Panc1 (cell line): ENCODE measurements at regions not wholly inside any gene's neighbourhood (a gene's known extent, or its start where the extent isn't known, plus 50 kb on each side); places are given as distances from the start of the nearest gene placed in this dataset.

ENCODE experiments used
- ATAC-seq: fragments of 200-7000 bp; cut with Tn5 transposase; 2 replicates; pipeline ENCODE4 v1.9.1; 2020; ENCODE audit warnings: mild to moderate bottlenecking, moderate library complexity
- BruUV-seq: library from RNA; stranded (reverse); fragments of 400-500 nt; replicated peaks from 2 replicates; lab custom pipeline; 2021; lab: Mats Ljungman, UMichigan
- CTCF ChIA-PET: fragments of 300-600 bp; sonication (Branson Sonifier 250); formaldehyde crosslinking; loops from one replicate; lab custom pipeline; 2022; ENCODE audit warnings: antibody characterized with exemption; lab: Charles Lee
- POLR2A ChIA-PET: fragments of 300-600 bp; sonication (Branson Sonifier 250); formaldehyde crosslinking; loops from one replicate; lab custom pipeline; 2022; ENCODE audit warnings: antibody characterized with exemption; lab: Charles Lee
- DNase-seq: peaks from one replicate; pipeline ENCODE4 v3.0.0-alpha.2; 2010; ENCODE audit warnings: low read depth, low spot score
- H3K27ac ChIP-seq: 2 replicates; pipeline ENCODE4 v1.5.1; 2011; ENCODE audit warnings: mild to moderate bottlenecking, low read length, inconsistent platforms
- H3K27me3 ChIP-seq: fragments of 200-500 bp; sonication (Bioruptor generic); 2 replicates; pipeline ENCODE4 v1.6.0; 2014; ENCODE audit warnings: low read length, inconsistent platforms; ENCODE audit not compliant: control insufficient read depth, insufficient read depth
- H3K36me3 ChIP-seq: fragments of 200-500 bp; sonication (Bioruptor generic); 2 replicates; pipeline ENCODE4 v1.5.1; 2014; ENCODE audit warnings: inconsistent platforms, mild to moderate bottlenecking, low read length, moderate library complexity; ENCODE audit not compliant: control insufficient read depth, insufficient read depth
- H3K4me1 ChIP-seq: 2 replicates; pipeline ENCODE4 v1.5.1; 2011; ENCODE audit warnings: inconsistent platforms, mild to moderate bottlenecking, low read length, moderate library complexity; ENCODE audit not compliant: control insufficient read depth, insufficient read depth
- H3K4me3 ChIP-seq, 2 experiments: 2 replicates each; pipeline ENCODE4 v1.5.1; 2011 to 2012; ENCODE audit warnings: low read depth in 2 of 2, low read length in 2 of 2, mild to moderate bottlenecking in 2 of 2, inconsistent platforms in 1 of 2, moderate library complexity in 1 of 2
- H3K9me3 ChIP-seq: fragments of 200-500 bp; sonication (Bioruptor generic); 2 replicates; pipeline ENCODE4 v1.5.1; 2014; ENCODE audit warnings: low read depth, mild to moderate bottlenecking, inconsistent platforms, low read length, moderate library complexity; ENCODE audit not compliant: control insufficient read depth, insufficient read depth
- POLR2AphosphoS5 ChIP-seq: IDR thresholded peaks from 2 replicates; pipeline ENCODE4 v1.6.1; 2012; ENCODE audit warnings: mild to moderate bottlenecking, low read depth, low read length, moderate library complexity
- SIN3A ChIP-seq: IDR thresholded peaks from 2 replicates; pipeline ENCODE4 v1.6.1; 2012; ENCODE audit warnings: low read depth, mild to moderate bottlenecking, low read length, moderate library complexity, borderline replicate concordance; ENCODE audit not compliant: insufficient read depth
- TCF7L2 ChIP-seq: IDR thresholded peaks from 2 replicates; pipeline ENCODE4 v1.6.1; 2011; ENCODE audit warnings: mild to moderate bottlenecking, low read depth, low read length, inconsistent platforms
- in situ Hi-C: cut with HindIII; loops from 2 replicates; pipeline ENCODE4 v1.10.0; 2016; ENCODE audit warnings: low sequenced_read_pairs, low pct_unique_long_range_greater_than_20kb
- intact Hi-C: fragments of 100-400 bp; cut with micrococcal nuclease; formaldehyde crosslinking; loops from one replicate; pipeline ENCODE4 v1.10.0; 2022; ENCODE audit not compliant: unreplicated experiment
- TF ChIP-seq, protein P1 (sequence below): fragments of 450-650 bp; IDR thresholded peaks from 2 replicates; pipeline ENCODE4 v1.5.1; 2017; ENCODE audit warnings: mild to moderate bottlenecking
- TF ChIP-seq, protein P2 (sequence below), 2 experiments: IDR thresholded peaks; 2 replicates each; pipeline ENCODE4 v1.6.1; 2011 to 2012; ENCODE audit warnings: low read depth in 2 of 2, control low read depth in 1 of 2, low read length in 1 of 2, mild to moderate bottlenecking in 1 of 2, moderate library complexity in 1 of 2; ENCODE audit not compliant: insufficient read depth in 1 of 2

DNA sequence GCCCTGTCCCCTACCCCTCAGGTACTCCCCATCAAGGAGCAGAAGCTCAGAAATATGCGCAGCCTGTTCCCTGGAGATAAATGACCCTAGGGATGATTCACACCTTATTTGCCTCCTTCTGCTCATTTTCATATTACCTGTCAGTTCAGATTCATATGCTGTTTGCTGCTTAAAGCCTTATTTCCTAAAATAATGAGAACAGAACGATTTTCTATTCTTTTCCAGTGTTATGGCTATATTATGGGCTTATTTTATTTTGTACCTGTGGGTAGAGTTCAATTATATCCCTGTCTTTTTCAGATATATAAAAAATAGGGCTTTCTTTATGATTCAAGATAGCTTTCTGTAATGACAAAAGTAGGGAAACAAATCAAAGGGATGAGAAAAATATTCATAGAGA is 224.8 kb downstream of the RPAP3 start:
- no peak for TF ChIP-seq POLR2AphosphoS5
- no peak for TF ChIP-seq TCF7L2
- no peak for TF ChIP-seq SIN3A
- TF ChIP-seq, protein P1, sequence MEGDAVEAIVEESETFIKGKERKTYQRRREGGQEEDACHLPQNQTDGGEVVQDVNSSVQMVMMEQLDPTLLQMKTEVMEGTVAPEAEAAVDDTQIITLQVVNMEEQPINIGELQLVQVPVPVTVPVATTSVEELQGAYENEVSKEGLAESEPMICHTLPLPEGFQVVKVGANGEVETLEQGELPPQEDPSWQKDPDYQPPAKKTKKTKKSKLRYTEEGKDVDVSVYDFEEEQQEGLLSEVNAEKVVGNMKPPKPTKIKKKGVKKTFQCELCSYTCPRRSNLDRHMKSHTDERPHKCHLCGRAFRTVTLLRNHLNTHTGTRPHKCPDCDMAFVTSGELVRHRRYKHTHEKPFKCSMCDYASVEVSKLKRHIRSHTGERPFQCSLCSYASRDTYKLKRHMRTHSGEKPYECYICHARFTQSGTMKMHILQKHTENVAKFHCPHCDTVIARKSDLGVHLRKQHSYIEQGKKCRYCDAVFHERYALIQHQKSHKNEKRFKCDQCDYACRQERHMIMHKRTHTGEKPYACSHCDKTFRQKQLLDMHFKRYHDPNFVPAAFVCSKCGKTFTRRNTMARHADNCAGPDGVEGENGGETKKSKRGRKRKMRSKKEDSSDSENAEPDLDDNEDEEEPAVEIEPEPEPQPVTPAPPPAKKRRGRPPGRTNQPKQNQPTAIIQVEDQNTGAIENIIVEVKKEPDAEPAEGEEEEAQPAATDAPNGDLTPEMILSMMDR: no peak
- TF ChIP-seq, protein P2, sequence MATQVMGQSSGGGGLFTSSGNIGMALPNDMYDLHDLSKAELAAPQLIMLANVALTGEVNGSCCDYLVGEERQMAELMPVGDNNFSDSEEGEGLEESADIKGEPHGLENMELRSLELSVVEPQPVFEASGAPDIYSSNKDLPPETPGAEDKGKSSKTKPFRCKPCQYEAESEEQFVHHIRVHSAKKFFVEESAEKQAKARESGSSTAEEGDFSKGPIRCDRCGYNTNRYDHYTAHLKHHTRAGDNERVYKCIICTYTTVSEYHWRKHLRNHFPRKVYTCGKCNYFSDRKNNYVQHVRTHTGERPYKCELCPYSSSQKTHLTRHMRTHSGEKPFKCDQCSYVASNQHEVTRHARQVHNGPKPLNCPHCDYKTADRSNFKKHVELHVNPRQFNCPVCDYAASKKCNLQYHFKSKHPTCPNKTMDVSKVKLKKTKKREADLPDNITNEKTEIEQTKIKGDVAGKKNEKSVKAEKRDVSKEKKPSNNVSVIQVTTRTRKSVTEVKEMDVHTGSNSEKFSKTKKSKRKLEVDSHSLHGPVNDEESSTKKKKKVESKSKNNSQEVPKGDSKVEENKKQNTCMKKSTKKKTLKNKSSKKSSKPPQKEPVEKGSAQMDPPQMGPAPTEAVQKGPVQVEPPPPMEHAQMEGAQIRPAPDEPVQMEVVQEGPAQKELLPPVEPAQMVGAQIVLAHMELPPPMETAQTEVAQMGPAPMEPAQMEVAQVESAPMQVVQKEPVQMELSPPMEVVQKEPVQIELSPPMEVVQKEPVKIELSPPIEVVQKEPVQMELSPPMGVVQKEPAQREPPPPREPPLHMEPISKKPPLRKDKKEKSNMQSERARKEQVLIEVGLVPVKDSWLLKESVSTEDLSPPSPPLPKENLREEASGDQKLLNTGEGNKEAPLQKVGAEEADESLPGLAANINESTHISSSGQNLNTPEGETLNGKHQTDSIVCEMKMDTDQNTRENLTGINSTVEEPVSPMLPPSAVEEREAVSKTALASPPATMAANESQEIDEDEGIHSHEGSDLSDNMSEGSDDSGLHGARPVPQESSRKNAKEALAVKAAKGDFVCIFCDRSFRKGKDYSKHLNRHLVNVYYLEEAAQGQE (IDR thresholded peaks at IDR 0.05; ENCODE audit: insufficient read depth in 1 of 2, low read depth in 2 of 2, low read length in 1 of 2): no peak
- DNase-seq: no peak
- Histone ChIP-seq H3K4me3 (no peak overlapping the region), H3K27ac (no peak overlapping the region), H3K27me3 (peaks cover 12% of the 10 kb centered on the region; the same call in 1 of the 2 replicates), H3K36me3 (no peaks in the 10 kb centered on the region; the same call in 1 of the 2 replicates), H3K4me1 (no peaks in the 10 kb centered on the region), H3K9me3 (peaks cover 3% of the 10 kb centered on the region; the same call in 1 of the 2 replicates)
- intact Hi-C loops (no loop called here), in situ Hi-C loops (no loop called here)
- POLR2A ChIA-PET: interaction anchor here (0.6 kb wide), 1 partner anchor 382 kb away, joined by 3 read pairs; no protein-coding TSS in a partner anchor
- no TSS peak for BruUV-seq
- ATAC-seq: no peak
- CTCF ChIA-PET: no interaction called here

DNA sequence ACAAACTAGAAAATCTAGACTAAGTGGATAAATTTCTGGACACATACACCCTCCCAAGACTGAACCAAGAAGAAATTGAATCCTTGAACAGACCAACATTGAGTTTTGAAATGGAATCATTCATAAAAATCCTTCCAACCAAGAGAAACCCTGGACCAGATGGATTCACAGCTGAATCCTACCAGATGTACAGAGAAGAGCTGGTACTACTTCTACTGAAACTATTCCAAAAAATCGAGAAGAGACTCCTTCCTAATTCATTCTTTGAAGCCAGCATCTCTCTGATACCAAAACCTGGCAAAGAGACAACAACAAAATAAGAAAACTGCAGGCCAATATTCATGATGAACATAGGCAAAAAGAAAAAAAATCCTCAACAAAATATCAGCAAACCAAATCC is 227.4 kb downstream of the RPAP3 start:
- intact Hi-C loops (no loop called here), in situ Hi-C loops (no loop called here)
- no TSS peak for BruUV-seq
- ChIA-PET CTCF (no interaction called here), POLR2A (no interaction called here)
- ATAC-seq: no peak
- Histone ChIP-seq H3K36me3 (no peaks in the 10 kb centered on the region; the same call in 1 of the 2 replicates), H3K9me3 (peaks cover 7% of the 10 kb centered on the region; the same call in 1 of the 2 replicates), H3K4me3 (no peak overlapping the region), H3K4me1 (no peaks in the 10 kb centered on the region), H3K27ac (no peak overlapping the region), H3K27me3 (peaks cover 7% of the 10 kb centered on the region; the same call in 1 of the 2 replicates)
- no peak for TF ChIP-seq SIN3A
- TF ChIP-seq, protein P2 (IDR thresholded peaks at IDR 0.05; ENCODE audit: insufficient read depth in 1 of 2, low read depth in 2 of 2, low read length in 1 of 2): no peak
- TF ChIP-seq, protein P1: no peak
- TF ChIP-seq TCF7L2: no peak
- no peak for TF ChIP-seq POLR2AphosphoS5
- DNase-seq: no peak
